ENCODE measurements at regions not wholly inside any gene's neighbourhood (a gene's known extent, or its start where the extent isn't known, plus 50 kb on each side); places are given as distances from the start of the nearest gene placed in this dataset.

DNA sequence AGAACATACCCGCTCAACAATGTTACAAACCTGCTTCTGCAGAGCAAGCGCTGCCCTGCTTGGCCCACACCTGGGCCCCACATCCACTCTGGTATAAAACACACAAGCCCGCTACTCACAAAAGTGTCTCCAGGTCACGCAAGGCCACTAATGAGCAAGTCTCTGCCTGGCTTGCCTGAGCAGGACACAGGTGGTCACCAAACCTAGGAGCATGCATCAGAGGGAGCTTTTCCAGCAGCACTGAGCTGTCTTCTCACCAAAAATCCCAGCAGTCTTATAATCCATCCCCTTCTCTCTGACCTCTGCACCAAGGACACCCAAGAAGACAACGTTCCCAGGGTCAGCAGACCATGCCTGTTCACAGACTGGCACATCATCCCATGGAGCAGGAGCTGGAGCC, 100.8 kb downstream of the DLL1 start:
- TF ChIP-seq, protein P1, sequence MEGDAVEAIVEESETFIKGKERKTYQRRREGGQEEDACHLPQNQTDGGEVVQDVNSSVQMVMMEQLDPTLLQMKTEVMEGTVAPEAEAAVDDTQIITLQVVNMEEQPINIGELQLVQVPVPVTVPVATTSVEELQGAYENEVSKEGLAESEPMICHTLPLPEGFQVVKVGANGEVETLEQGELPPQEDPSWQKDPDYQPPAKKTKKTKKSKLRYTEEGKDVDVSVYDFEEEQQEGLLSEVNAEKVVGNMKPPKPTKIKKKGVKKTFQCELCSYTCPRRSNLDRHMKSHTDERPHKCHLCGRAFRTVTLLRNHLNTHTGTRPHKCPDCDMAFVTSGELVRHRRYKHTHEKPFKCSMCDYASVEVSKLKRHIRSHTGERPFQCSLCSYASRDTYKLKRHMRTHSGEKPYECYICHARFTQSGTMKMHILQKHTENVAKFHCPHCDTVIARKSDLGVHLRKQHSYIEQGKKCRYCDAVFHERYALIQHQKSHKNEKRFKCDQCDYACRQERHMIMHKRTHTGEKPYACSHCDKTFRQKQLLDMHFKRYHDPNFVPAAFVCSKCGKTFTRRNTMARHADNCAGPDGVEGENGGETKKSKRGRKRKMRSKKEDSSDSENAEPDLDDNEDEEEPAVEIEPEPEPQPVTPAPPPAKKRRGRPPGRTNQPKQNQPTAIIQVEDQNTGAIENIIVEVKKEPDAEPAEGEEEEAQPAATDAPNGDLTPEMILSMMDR (IDR thresholded peaks at IDR 0.05; ENCODE audit: low read depth, low read length): no peak
- no peak overlapping the region for H3K4me3 ChIP-seq (ENCODE audit: low read depth, low read length)

DNA sequence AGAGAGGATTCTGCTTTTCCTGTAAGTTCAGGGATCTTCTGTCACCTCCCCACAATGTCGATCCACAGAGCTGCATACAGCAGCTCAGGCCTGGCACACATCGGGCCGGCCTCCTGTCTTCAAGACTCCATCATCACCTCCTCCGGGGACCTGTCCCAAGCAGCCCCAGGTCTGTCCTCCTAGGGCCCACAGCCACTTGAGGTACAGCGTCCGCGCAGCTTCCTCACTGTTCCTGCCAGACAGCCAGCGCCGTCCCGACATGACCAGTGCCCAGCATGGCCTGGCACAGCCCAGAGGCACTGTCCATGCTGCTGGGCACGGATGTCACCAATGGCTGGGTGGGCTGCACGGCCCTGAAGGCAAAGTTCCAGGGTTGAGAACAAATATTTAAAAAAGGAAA, 101.6 kb downstream of the DLL1 start:
- TF ChIP-seq, protein P1 (IDR thresholded peaks at IDR 0.05; ENCODE audit: low read depth, low read length): no peak
- H3K4me3 ChIP-seq (ENCODE audit: low read depth, low read length): no peak overlapping the region

DNA sequence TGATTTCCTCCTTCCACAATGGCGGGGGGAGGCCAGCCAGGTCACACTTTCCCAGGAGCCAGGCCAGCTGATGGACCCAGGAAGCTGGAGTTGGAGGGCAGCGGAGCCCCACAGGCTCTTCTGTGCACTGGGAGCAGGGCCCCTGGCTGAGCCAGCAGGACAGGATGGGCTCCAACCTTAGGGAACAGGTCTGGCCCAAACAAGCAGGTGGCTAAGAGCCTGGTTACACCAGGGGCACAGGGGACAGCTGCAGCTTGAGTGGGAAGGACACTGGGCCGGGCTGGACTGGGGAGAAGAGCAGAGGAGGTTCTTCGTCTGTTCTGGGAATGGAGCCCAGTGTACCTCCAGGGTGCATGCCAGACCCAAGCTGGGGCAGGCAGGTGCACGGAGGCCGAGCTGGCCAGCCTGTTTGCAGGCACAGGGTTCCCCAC, 102.3 kb downstream of the DLL1 start:
- H3K4me3 ChIP-seq (ENCODE audit: low read depth, low read length): no peak overlapping the region
- TF ChIP-seq, protein P1 (IDR thresholded peaks at IDR 0.05; ENCODE audit: low read depth, low read length): no peak

DNA sequence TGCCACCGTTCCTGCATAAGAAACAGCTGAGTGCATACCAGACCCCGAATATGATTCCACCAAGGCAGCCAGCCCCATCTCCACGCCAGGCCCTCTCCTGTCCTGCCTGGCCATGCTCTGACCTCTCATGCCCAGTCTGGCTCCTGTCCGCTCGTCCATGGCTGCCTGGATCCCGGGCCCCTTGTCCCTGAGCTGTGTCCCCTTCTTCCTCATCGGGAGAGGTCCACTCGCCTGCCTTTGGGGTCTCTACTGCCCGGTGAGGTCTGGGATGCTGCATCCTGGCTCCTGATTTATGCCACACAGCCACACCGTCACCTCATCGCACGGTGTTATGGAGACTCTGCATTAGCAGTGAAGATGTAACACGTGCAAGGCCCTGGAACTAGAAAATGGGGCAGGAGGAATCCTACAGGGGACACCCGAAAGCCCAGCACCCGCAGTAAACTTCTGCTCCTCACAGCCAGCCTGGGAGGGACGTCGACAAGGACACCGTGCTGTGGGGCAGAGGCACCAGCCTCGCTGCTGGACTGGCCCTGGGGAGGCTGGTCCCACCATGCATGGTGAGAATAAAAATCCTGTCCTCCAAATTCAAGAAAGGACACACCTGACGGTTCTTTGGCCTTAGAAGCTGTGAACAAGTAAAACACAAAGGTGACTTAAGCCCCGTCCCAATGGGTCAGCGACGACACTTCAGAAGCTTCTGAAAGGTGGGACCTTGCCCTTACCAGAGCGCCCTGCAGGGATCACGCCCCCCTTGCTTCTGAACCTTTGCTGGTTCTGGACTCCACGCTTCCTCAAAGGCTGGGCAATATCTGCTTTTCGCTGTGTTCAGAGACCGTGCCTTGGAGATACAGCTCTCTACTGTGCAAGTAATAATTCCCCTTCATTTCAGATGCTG, 103.0 kb downstream of the DLL1 start:
- H3K4me3 ChIP-seq (ENCODE audit: low read depth, low read length): no peak overlapping the region
- TF ChIP-seq, protein P1 (IDR thresholded peaks at IDR 0.05; ENCODE audit: low read depth, low read length): no peak

DNA sequence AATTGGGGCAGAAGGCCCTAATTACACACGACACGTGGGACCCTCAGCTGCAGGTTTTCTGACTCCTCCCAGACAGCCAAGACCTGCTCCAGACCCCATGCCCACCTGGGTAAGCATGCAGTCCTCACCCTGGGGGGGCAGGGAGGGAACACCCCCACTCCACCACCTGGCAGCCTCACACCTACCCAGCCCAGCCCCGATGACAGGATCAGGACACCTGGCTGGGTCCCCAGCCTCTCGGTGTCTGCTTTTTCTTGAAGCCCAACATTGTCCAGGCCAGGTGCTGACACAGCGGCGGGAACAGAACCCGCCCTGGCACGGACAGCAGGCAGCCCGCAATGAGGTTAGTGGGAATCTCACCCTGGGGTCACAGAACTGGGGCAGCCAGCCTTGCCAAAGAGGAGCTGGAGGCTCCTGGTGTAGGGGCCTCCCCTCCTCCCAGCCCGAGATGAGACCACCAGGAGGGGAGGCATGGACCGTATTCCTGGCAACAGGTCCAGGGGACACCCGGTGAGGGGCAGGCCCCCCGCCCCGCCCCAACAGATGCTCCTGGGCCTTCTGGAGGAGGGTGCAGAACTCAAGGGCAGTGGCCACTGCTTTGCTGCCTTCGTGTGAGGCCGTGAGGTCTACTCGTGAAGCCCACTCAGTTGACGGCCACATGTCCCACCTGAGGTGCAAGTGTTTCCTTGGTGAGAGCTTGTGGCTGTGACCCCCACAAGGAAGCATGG, 103.8 kb downstream of the DLL1 start:
- no peak overlapping the region for H3K4me3 ChIP-seq (ENCODE audit: low read depth, low read length)
- TF ChIP-seq, protein P1 (IDR thresholded peaks at IDR 0.05; ENCODE audit: low read depth, low read length): no peak

DNA sequence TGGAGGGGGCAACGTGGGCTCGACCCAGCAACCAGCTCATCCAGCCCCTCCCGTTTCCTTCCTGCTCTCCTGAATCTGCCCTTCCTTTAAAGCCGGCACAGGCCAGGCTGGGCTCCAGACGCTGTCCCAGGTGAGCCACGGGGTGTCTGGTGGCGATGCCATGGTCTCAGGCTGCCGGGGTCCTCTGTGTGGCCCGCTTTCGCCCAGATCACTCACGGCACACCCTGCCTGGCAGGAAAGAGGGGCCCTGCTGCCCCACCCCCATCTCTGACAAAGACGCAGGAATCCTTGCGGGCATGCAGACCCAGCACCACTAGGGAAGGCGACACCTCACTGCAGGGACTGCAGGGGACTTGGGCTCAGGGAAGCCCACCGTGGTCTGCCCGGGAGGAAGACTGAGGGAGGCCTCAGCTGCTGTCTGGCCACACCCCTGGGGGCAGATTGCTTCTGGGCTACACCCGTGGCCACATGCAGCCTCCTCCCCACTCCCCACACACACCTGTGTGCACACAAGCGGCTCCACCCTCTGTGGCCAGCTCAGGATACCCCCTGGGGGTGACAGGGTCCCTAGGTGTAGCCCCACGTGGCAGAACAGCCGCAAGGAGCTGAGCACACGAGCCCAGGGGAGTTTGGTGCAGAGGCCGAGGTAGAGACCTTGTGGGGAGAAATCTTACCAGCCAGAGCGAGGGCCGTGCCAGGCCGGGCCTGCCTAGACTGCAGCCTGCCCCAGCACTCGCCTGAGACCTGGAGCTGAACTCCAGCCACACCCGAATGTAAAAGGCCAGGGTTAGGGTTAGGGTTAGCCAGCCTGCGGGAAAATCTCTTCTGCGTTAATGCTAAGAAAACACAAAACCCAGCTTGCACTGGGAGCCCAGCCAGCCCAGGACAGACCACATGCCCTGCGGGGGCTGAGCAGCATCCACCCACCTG, 104.6 kb downstream of the DLL1 start:
- TF ChIP-seq, protein P1 (IDR thresholded peaks at IDR 0.05; ENCODE audit: low read depth, low read length): no peak

More for the DNA sequence above, 104.6 kb downstream of the DLL1 start:
- no peak overlapping the region for H3K4me3 ChIP-seq (ENCODE audit: low read depth, low read length)

All from WI38 (cell line).